Liver (tissue), 3 donors: ENCODE measurements at regions not wholly inside any gene's neighbourhood (a gene's known extent, or its start where the extent isn't known, plus 50 kb on each side); places are given as distances from the start of the nearest gene placed in this dataset.

Source experiments
- JUND ChIP-seq, 2 donors: IDR thresholded peaks; 2 replicates each; pipeline ENCODE4 v1.6.1; 2016; ENCODE audit warnings: antibody characterized with exemption in 2 of 2
- RAD21 ChIP-seq, 2 donors: IDR thresholded peaks; 2 replicates each; pipeline ENCODE4 v1.6.1; 2016; ENCODE audit warnings: antibody characterized with exemption in 2 of 2, mild to moderate bottlenecking in 2 of 2
- TF ChIP-seq, protein P1 (sequence below): fragments of 150-350 bp; IDR thresholded peaks from 2 replicates; pipeline ENCODE4 v1.5.1; 2017; ENCODE audit warnings: improper control_type of control experiment, low read depth, low read length; ENCODE audit not compliant: missing input control
- TF ChIP-seq, protein P2 (sequence below): IDR thresholded peaks from 2 replicates; pipeline ENCODE4 v1.6.1; 2016; ENCODE audit warnings: antibody characterized with exemption
- TF ChIP-seq, protein P3 (sequence below): IDR thresholded peaks from 2 replicates; pipeline ENCODE4 v1.6.1; 2016; ENCODE audit warnings: antibody characterized with exemption, mild to moderate bottlenecking
- TF ChIP-seq, protein P4 (sequence below): IDR thresholded peaks from 2 replicates; pipeline ENCODE4 v1.6.1; 2016; ENCODE audit warnings: antibody characterized with exemption
- TF ChIP-seq, protein P5 (sequence below): IDR thresholded peaks from 2 replicates; pipeline ENCODE4 v1.6.1; 2016; ENCODE audit warnings: antibody characterized with exemption
- donor health status: healthy.
- donor health status: healthy.

DNA sequence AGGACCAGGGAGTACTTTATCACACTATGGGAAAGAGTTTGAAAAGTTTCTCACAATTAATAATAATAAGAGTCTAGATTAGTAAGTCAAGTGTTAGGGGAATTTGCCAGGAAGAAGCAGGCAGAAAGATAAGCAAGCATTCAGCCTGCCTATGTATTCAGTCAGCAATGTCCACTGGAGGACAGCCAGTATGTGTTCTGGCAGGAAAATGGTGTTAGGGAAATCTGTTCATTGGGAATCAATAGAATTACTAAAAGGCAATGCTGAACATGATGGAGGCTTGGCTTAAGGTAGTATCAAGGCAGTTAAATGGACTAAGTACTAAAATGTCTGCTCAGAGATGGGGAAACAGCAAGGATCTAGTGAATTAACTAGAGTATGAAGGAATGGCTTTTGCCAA, 221.2 kb downstream of the PPP4R3C start:
- TF ChIP-seq, protein P1, sequence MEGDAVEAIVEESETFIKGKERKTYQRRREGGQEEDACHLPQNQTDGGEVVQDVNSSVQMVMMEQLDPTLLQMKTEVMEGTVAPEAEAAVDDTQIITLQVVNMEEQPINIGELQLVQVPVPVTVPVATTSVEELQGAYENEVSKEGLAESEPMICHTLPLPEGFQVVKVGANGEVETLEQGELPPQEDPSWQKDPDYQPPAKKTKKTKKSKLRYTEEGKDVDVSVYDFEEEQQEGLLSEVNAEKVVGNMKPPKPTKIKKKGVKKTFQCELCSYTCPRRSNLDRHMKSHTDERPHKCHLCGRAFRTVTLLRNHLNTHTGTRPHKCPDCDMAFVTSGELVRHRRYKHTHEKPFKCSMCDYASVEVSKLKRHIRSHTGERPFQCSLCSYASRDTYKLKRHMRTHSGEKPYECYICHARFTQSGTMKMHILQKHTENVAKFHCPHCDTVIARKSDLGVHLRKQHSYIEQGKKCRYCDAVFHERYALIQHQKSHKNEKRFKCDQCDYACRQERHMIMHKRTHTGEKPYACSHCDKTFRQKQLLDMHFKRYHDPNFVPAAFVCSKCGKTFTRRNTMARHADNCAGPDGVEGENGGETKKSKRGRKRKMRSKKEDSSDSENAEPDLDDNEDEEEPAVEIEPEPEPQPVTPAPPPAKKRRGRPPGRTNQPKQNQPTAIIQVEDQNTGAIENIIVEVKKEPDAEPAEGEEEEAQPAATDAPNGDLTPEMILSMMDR: no peak
- TF ChIP-seq, protein P2, sequence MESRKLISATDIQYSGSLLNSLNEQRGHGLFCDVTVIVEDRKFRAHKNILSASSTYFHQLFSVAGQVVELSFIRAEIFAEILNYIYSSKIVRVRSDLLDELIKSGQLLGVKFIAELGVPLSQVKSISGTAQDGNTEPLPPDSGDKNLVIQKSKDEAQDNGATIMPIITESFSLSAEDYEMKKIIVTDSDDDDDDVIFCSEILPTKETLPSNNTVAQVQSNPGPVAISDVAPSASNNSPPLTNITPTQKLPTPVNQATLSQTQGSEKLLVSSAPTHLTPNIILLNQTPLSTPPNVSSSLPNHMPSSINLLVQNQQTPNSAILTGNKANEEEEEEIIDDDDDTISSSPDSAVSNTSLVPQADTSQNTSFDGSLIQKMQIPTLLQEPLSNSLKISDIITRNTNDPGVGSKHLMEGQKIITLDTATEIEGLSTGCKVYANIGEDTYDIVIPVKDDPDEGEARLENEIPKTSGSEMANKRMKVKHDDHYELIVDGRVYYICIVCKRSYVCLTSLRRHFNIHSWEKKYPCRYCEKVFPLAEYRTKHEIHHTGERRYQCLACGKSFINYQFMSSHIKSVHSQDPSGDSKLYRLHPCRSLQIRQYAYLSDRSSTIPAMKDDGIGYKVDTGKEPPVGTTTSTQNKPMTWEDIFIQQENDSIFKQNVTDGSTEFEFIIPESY: no peak
- TF ChIP-seq, protein P3, sequence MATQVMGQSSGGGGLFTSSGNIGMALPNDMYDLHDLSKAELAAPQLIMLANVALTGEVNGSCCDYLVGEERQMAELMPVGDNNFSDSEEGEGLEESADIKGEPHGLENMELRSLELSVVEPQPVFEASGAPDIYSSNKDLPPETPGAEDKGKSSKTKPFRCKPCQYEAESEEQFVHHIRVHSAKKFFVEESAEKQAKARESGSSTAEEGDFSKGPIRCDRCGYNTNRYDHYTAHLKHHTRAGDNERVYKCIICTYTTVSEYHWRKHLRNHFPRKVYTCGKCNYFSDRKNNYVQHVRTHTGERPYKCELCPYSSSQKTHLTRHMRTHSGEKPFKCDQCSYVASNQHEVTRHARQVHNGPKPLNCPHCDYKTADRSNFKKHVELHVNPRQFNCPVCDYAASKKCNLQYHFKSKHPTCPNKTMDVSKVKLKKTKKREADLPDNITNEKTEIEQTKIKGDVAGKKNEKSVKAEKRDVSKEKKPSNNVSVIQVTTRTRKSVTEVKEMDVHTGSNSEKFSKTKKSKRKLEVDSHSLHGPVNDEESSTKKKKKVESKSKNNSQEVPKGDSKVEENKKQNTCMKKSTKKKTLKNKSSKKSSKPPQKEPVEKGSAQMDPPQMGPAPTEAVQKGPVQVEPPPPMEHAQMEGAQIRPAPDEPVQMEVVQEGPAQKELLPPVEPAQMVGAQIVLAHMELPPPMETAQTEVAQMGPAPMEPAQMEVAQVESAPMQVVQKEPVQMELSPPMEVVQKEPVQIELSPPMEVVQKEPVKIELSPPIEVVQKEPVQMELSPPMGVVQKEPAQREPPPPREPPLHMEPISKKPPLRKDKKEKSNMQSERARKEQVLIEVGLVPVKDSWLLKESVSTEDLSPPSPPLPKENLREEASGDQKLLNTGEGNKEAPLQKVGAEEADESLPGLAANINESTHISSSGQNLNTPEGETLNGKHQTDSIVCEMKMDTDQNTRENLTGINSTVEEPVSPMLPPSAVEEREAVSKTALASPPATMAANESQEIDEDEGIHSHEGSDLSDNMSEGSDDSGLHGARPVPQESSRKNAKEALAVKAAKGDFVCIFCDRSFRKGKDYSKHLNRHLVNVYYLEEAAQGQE: no peak
- TF ChIP-seq, protein P4, sequence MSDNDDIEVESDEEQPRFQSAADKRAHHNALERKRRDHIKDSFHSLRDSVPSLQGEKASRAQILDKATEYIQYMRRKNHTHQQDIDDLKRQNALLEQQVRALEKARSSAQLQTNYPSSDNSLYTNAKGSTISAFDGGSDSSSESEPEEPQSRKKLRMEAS: no peak
- TF ChIP-seq, protein P5, sequence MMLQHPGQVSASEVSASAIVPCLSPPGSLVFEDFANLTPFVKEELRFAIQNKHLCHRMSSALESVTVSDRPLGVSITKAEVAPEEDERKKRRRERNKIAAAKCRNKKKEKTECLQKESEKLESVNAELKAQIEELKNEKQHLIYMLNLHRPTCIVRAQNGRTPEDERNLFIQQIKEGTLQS: no peak
- TF ChIP-seq RAD21 (IDR thresholded peaks at IDR 0.05) (no peak), JUND (IDR thresholded peaks at IDR 0.05) (no peak)
